ENCODE measurements at regions not wholly inside any gene's neighbourhood (a gene's known extent, or its start where the extent isn't known, plus 50 kb on each side); places are given as distances from the start of the nearest gene placed in this dataset.
"Not testable (repeated sequence)": the region's sequence is repeated elsewhere in the genome, so short reads cannot be mapped to it uniquely, and the experiment has no call there.

- DNase-seq; H3K4me1 ChIP-seq (ENCODE audit: control insufficient read depth, insufficient read depth, low read length, poor library complexity, severe bottlenecking); H3K27me3 ChIP-seq (replicated peaks; ENCODE audit: control insufficient read depth, insufficient read depth, low read length, poor library complexity, severe bottlenecking); H3K27ac ChIP-seq (ENCODE audit: insufficient read depth, low read length, poor library complexity, severe bottlenecking); H3K36me3 ChIP-seq (ENCODE audit: control insufficient read depth, insufficient read depth, low read length); H3K4me3 ChIP-seq (ENCODE audit: insufficient read depth, low read depth, low read length, poor library complexity, severe bottlenecking); H3K9me3 ChIP-seq (ENCODE audit: control insufficient read depth, low read length): not testable (repeated sequence)
Measured at GRCh38 chr4:114048154-114048553, 68.7 kb upstream of the ARSJ start.

GRCh38 chr4:114052227-114052626 is 72.8 kb upstream of the ARSJ start:
- no peaks in the 10 kb centered on the region for H3K9me3 ChIP-seq (ENCODE audit: control insufficient read depth, low read length)
- no peak overlapping the region for H3K27ac ChIP-seq (ENCODE audit: insufficient read depth, low read length, poor library complexity, severe bottlenecking)
- no peak overlapping the region for H3K4me3 ChIP-seq (ENCODE audit: insufficient read depth, low read depth, low read length, poor library complexity, severe bottlenecking)
- no peaks in the 10 kb centered on the region for H3K27me3 ChIP-seq (replicated peaks; ENCODE audit: control insufficient read depth, insufficient read depth, low read length, poor library complexity, severe bottlenecking)
- DNase-seq, result no peak
- no peaks in the 10 kb centered on the region for H3K4me1 ChIP-seq (ENCODE audit: control insufficient read depth, insufficient read depth, low read length, poor library complexity, severe bottlenecking)
- H3K36me3 ChIP-seq (ENCODE audit: control insufficient read depth, insufficient read depth, low read length), result no peaks in the 10 kb centered on the region

GRCh38 chr4:114056599-114056998 is 77.2 kb upstream of the ARSJ start:
- H3K36me3 ChIP-seq (ENCODE audit: control insufficient read depth, insufficient read depth, low read length), result no peaks in the 10 kb centered on the region
- H3K27ac ChIP-seq (ENCODE audit: insufficient read depth, low read length, poor library complexity, severe bottlenecking), result no peak overlapping the region
- H3K27me3 ChIP-seq (replicated peaks; ENCODE audit: control insufficient read depth, insufficient read depth, low read length, poor library complexity, severe bottlenecking), result no peaks in the 10 kb centered on the region
- H3K4me3 ChIP-seq (ENCODE audit: insufficient read depth, low read depth, low read length, poor library complexity, severe bottlenecking), result no peak overlapping the region
- H3K9me3 ChIP-seq (ENCODE audit: control insufficient read depth, low read length), result no peaks in the 10 kb centered on the region
- no peak for DNase-seq
- H3K4me1 ChIP-seq (ENCODE audit: control insufficient read depth, insufficient read depth, low read length, poor library complexity, severe bottlenecking), result no peaks in the 10 kb centered on the region

- Histone ChIP-seq H3K9me3 (ENCODE audit: control insufficient read depth, low read length) (no peaks in the 10 kb centered on the region), H3K4me3 (ENCODE audit: insufficient read depth, low read depth, low read length, poor library complexity, severe bottlenecking) (no peak overlapping the region), H3K36me3 (ENCODE audit: control insufficient read depth, insufficient read depth, low read length) (no peaks in the 10 kb centered on the region), H3K4me1 (ENCODE audit: control insufficient read depth, insufficient read depth, low read length, poor library complexity, severe bottlenecking) (no peaks in the 10 kb centered on the region), H3K27me3 (replicated peaks; ENCODE audit: control insufficient read depth, insufficient read depth, low read length, poor library complexity, severe bottlenecking) (no peaks in the 10 kb centered on the region), H3K27ac (ENCODE audit: insufficient read depth, low read length, poor library complexity, severe bottlenecking) (no peak overlapping the region)
- no peak for DNase-seq
Measured at GRCh38 chr4:114057746-114058145, 78.3 kb upstream of the ARSJ start.

GRCh38 chr4:114062499-114062898 is 83.1 kb upstream of the ARSJ start:
- Histone ChIP-seq H3K27me3 (replicated peaks; ENCODE audit: control insufficient read depth, insufficient read depth, low read length, poor library complexity, severe bottlenecking) (no peaks in the 10 kb centered on the region), H3K36me3 (ENCODE audit: control insufficient read depth, insufficient read depth, low read length) (no peaks in the 10 kb centered on the region), H3K9me3 (ENCODE audit: control insufficient read depth, low read length) (no peaks in the 10 kb centered on the region), H3K4me1 (ENCODE audit: control insufficient read depth, insufficient read depth, low read length, poor library complexity, severe bottlenecking) (no peaks in the 10 kb centered on the region), H3K27ac (ENCODE audit: insufficient read depth, low read length, poor library complexity, severe bottlenecking) (no peak overlapping the region), H3K4me3 (ENCODE audit: insufficient read depth, low read depth, low read length, poor library complexity, severe bottlenecking) (no peak overlapping the region)
- no peak for DNase-seq

GRCh38 chr4:114072781-114073180 is 93.3 kb upstream of the ARSJ start:
- H3K4me3 ChIP-seq (ENCODE audit: insufficient read depth, low read depth, low read length, poor library complexity, severe bottlenecking), result no peak overlapping the region
- no peaks in the 10 kb centered on the region for H3K36me3 ChIP-seq (ENCODE audit: control insufficient read depth, insufficient read depth, low read length)
- H3K27me3 ChIP-seq (replicated peaks; ENCODE audit: control insufficient read depth, insufficient read depth, low read length, poor library complexity, severe bottlenecking), result no peaks in the 10 kb centered on the region
- no peak for DNase-seq
- no peak overlapping the region for H3K27ac ChIP-seq (ENCODE audit: insufficient read depth, low read length, poor library complexity, severe bottlenecking)
- H3K9me3 ChIP-seq (ENCODE audit: control insufficient read depth, low read length), result no peaks in the 10 kb centered on the region
- H3K4me1 ChIP-seq (ENCODE audit: control insufficient read depth, insufficient read depth, low read length, poor library complexity, severe bottlenecking), result no peaks in the 10 kb centered on the region

GRCh38 chr4:114076899-114077570 is 97.6 kb upstream of the ARSJ start:
- no peak for DNase-seq
- no peaks in the 10 kb centered on the region for H3K4me1 ChIP-seq (ENCODE audit: control insufficient read depth, insufficient read depth, low read length, poor library complexity, severe bottlenecking)
- H3K27ac ChIP-seq (ENCODE audit: insufficient read depth, low read length, poor library complexity, severe bottlenecking), result no peak overlapping the region
- no peaks in the 10 kb centered on the region for H3K27me3 ChIP-seq (replicated peaks; ENCODE audit: control insufficient read depth, insufficient read depth, low read length, poor library complexity, severe bottlenecking)
- H3K4me3 ChIP-seq (ENCODE audit: insufficient read depth, low read depth, low read length, poor library complexity, severe bottlenecking), result no peak overlapping the region
- H3K36me3 ChIP-seq (ENCODE audit: control insufficient read depth, insufficient read depth, low read length), result no peaks in the 10 kb centered on the region
- no peaks in the 10 kb centered on the region for H3K9me3 ChIP-seq (ENCODE audit: control insufficient read depth, low read length)

GRCh38 chr4:114077610-114078009 is 98.2 kb upstream of the ARSJ start:
- no peak for DNase-seq
- no peaks in the 10 kb centered on the region for H3K4me1 ChIP-seq (ENCODE audit: control insufficient read depth, insufficient read depth, low read length, poor library complexity, severe bottlenecking)
- no peak overlapping the region for H3K4me3 ChIP-seq (ENCODE audit: insufficient read depth, low read depth, low read length, poor library complexity, severe bottlenecking)
- no peaks in the 10 kb centered on the region for H3K9me3 ChIP-seq (ENCODE audit: control insufficient read depth, low read length)
- H3K27me3 ChIP-seq (replicated peaks; ENCODE audit: control insufficient read depth, insufficient read depth, low read length, poor library complexity, severe bottlenecking), result no peaks in the 10 kb centered on the region
- no peak overlapping the region for H3K27ac ChIP-seq (ENCODE audit: insufficient read depth, low read length, poor library complexity, severe bottlenecking)
- H3K36me3 ChIP-seq (ENCODE audit: control insufficient read depth, insufficient read depth, low read length), result no peaks in the 10 kb centered on the region

- no peaks in the 10 kb centered on the region for H3K9me3 ChIP-seq (ENCODE audit: control insufficient read depth, low read length)
- H3K4me3 ChIP-seq (ENCODE audit: insufficient read depth, low read depth, low read length, poor library complexity, severe bottlenecking), result no peak overlapping the region
- H3K36me3 ChIP-seq (ENCODE audit: control insufficient read depth, insufficient read depth, low read length), result no peaks in the 10 kb centered on the region
- DNase-seq, result no peak
- H3K27ac ChIP-seq (ENCODE audit: insufficient read depth, low read length, poor library complexity, severe bottlenecking), result no peak overlapping the region
- H3K27me3 ChIP-seq (replicated peaks; ENCODE audit: control insufficient read depth, insufficient read depth, low read length, poor library complexity, severe bottlenecking), result no peaks in the 10 kb centered on the region
- H3K4me1 ChIP-seq (ENCODE audit: control insufficient read depth, insufficient read depth, low read length, poor library complexity, severe bottlenecking), result no peaks in the 10 kb centered on the region
Measured at GRCh38 chr4:114078636-114079035, 99.2 kb upstream of the ARSJ start.

- no peak for DNase-seq
- no peaks in the 10 kb centered on the region for H3K4me1 ChIP-seq (ENCODE audit: control insufficient read depth, insufficient read depth, low read length, poor library complexity, severe bottlenecking)
- no peaks in the 10 kb centered on the region for H3K36me3 ChIP-seq (ENCODE audit: control insufficient read depth, insufficient read depth, low read length)
- H3K27ac ChIP-seq (ENCODE audit: insufficient read depth, low read length, poor library complexity, severe bottlenecking), result no peak overlapping the region
- H3K9me3 ChIP-seq (ENCODE audit: control insufficient read depth, low read length), result no peaks in the 10 kb centered on the region
- no peak overlapping the region for H3K4me3 ChIP-seq (ENCODE audit: insufficient read depth, low read depth, low read length, poor library complexity, severe bottlenecking)
- no peaks in the 10 kb centered on the region for H3K27me3 ChIP-seq (replicated peaks; ENCODE audit: control insufficient read depth, insufficient read depth, low read length, poor library complexity, severe bottlenecking)
Measured at GRCh38 chr4:114081783-114082182, 102.3 kb upstream of the ARSJ start.
